Endothelial cell of umbilical vein (primary cell): ENCODE measurements at regions not wholly inside any gene's neighbourhood (a gene's known extent, or its start where the extent isn't known, plus 50 kb on each side); places are given as distances from the start of the nearest gene placed in this dataset.

Source experiments
- CTCF ChIP-seq, 2 donors: IDR thresholded peaks; 1 replicate in 1 of 2; 2 replicates in 1 of 2; pipeline ENCODE4 v1.5.1; 2011; ENCODE audit warnings: low read length in 2 of 2, mild to moderate bottlenecking in 2 of 2, moderate library complexity in 2 of 2, control low read depth in 1 of 2, inconsistent platforms in 1 of 2, low read depth in 1 of 2; ENCODE audit not compliant: insufficient read depth in 1 of 2; ENCODE audit errors: extremely low read depth in 1 of 2
- EZH2 ChIP-seq: IDR thresholded peaks from 2 replicates; pipeline ENCODE4 v1.6.1; 2012; ENCODE audit warnings: borderline replicate concordance, low read depth, mild to moderate bottlenecking, moderate library complexity, low read length, inconsistent platforms; ENCODE audit not compliant: severe bottlenecking
- JUN ChIP-seq: IDR thresholded peaks from 2 replicates; pipeline ENCODE4 v1.6.1; 2011; ENCODE audit warnings: borderline replicate concordance, low read depth; ENCODE audit not compliant: insufficient read length, insufficient read depth
- MYC ChIP-seq: IDR thresholded peaks from one replicate; pipeline ENCODE4 v1.6.1; 2011; ENCODE audit warnings: mild to moderate bottlenecking, low read depth, low read length
- POLR2A ChIP-seq: IDR thresholded peaks from 2 replicates; pipeline ENCODE4 v1.6.1; 2012; ENCODE audit warnings: low read depth, mild to moderate bottlenecking, control low read depth, low read length
- POLR2AphosphoS5 ChIP-seq: IDR thresholded peaks from 2 replicates; pipeline ENCODE4 v1.6.1; 2012; ENCODE audit warnings: low read depth, mild to moderate bottlenecking, control low read depth, low read length, moderate library complexity; ENCODE audit not compliant: insufficient read depth

- TF ChIP-seq CTCF (IDR thresholded peaks at IDR 0.05; ENCODE audit: extremely low read depth in 1 of 2, insufficient read depth in 1 of 2, low read depth in 1 of 2, low read length in 2 of 2) (no peak), POLR2A (no peak), EZH2 (no peak), JUN (no peak), POLR2AphosphoS5 (no peak), MYC (no peak)
Measured at GRCh38 chr2:20879221-20879620, 56.3 kb upstream of the LDAH start.
